Epithelial cell of proximal tubule (primary cell): ENCODE measurements at regions not wholly inside any gene's neighbourhood (a gene's known extent, or its start where the extent isn't known, plus 50 kb on each side); places are given as distances from the start of the nearest gene placed in this dataset.

Experiments used
- DNase-seq: peaks from one replicate; pipeline ENCODE4 v3.0.0-alpha.2; 2011; ENCODE audit warnings: low read depth
- H3K4me3 ChIP-seq: 2 replicates; pipeline ENCODE4 v1.5.1; 2011; ENCODE audit warnings: low read depth, mild to moderate bottlenecking, low read length
- TF ChIP-seq, protein P1 (sequence below): conservative IDR thresholded peaks from 2 replicates; pipeline ENCODE4 v1.5.1; 2012; ENCODE audit warnings: low read depth, mild to moderate bottlenecking, low read length

DNA sequence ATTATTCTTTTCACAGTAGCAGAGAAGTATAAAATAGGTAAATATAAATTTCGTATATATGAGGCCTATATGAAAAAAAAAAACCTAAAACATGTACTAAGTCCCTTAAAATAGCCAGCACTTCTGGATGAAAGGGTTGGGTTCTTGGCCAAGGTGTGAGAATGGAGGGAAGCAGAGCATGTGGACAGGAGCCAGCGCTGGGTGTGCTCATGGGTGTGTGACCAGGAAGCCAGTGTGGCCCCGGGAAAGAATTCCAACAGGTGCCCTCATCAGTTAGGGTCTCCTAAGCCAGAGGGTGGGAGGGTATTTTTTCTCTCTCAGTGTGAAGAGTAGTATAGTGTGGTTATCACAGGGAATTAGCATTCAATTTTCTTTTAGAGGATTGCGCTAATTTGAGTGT, 401.9 kb upstream of the IGFBP3 start:
- TF ChIP-seq, protein P1, sequence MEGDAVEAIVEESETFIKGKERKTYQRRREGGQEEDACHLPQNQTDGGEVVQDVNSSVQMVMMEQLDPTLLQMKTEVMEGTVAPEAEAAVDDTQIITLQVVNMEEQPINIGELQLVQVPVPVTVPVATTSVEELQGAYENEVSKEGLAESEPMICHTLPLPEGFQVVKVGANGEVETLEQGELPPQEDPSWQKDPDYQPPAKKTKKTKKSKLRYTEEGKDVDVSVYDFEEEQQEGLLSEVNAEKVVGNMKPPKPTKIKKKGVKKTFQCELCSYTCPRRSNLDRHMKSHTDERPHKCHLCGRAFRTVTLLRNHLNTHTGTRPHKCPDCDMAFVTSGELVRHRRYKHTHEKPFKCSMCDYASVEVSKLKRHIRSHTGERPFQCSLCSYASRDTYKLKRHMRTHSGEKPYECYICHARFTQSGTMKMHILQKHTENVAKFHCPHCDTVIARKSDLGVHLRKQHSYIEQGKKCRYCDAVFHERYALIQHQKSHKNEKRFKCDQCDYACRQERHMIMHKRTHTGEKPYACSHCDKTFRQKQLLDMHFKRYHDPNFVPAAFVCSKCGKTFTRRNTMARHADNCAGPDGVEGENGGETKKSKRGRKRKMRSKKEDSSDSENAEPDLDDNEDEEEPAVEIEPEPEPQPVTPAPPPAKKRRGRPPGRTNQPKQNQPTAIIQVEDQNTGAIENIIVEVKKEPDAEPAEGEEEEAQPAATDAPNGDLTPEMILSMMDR = no peak
- no peak overlapping the region for H3K4me3 ChIP-seq
- DNase-seq = no peak

DNA sequence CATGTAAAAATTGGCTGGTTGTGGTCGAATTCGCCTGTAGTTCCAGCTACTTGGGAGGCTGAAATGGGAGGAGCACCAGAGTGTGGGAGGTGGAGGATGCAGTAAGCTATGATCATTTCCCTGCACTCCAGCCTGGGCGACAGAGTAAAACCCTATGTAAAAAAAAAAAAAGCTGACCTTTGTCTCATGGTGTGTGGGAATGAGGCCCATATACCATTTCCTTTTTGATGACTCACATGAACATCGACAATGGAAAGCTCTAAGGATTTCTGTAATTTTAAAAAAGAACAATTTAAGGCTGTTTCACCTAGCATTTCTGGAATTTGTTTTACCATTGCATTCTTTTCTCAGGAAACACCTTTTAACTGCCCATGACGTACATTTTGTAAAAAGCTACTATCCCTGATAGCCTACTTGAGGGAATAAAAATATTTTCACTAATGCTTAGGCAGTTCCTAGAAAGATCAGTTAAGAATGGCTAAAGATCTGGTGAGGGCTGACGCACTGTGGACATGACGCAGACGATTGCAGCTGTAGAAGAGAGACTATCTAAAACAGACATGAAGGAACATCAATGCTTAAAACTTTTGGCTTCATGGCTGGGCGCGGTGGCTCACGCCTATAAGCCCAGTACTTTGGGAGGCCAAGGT, 400.6 kb upstream of the IGFBP3 start:
- no peak overlapping the region for H3K4me3 ChIP-seq
- TF ChIP-seq, protein P1 = no peak
- DNase-seq = no peak

- H3K4me3 ChIP-seq = no peak overlapping the region
- no peak for DNase-seq
- TF ChIP-seq, protein P1 = no peak
Observed at GRCh38 chr7:46320956-46321355, 399.9 kb upstream of the IGFBP3 start.

GRCh38 chr7:46319841-46320240, 398.8 kb upstream of the IGFBP3 start:
- TF ChIP-seq, protein P1 = no peak
- DNase-seq = no peak
- H3K4me3 ChIP-seq = no peak overlapping the region

DNA sequence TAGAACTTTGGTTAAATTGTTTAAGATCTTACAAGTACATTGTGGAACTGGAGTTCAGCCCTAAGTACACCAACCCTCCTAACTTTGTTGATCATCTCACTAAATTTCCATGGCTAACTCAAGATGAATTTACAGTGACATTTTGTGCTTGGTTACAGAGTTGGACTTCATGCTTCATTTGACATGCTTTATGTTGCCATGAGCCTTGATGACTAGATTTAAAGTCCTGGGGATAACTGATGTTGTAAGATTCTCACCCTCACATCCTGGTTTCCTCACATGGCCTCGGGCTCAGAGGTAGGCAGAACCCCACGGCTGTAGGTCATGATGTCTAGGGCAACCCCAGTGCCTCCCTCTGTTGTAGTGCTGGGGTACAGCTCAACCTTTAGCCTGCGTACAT, 397.2 kb upstream of the IGFBP3 start:
- no peak for DNase-seq
- TF ChIP-seq, protein P1 = no peak
- no peak overlapping the region for H3K4me3 ChIP-seq

DNA sequence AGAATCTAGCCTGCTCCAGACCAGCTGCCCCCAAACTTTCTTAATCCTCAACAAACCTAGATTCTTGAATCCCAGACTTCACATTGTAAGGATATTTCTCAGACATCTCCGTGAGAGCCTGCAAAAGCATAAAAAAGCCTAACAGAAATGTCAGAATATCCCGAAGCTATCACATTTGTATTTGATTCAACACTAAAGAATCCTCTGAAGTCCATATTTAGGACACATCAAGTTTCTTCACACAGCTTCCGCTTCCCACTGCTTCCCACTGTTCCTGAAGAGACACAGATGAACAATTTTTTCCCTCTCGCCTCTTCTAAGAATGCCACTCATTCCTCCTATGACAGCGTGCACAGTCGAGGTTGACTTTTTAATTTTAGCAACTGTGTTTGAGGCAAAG, 396.2 kb upstream of the IGFBP3 start:
- H3K4me3 ChIP-seq = no peak overlapping the region
- no peak for DNase-seq
- TF ChIP-seq, protein P1 = no peak

DNA sequence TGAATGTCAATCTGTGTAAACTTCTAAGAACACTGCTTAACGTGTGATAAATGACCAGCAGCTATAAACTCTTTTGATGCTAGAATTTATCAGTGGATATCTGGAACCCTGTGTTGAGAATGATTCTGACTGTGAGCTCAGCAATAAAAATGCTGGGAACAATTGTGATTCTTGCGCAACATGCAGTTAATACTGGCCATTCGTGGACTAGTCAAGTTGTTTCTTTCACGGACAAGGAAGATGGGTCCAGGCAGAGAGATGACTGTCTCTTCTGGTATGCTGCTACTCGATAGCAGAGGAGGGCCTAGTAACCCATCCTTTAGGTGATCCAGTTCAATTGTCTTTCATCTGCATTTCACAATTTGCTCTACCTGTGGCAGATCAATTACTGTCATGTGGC, 394.8 kb upstream of the IGFBP3 start:
- no peak overlapping the region for H3K4me3 ChIP-seq
- DNase-seq = peak; percentile 30
- TF ChIP-seq, protein P1 = no peak
